T-helper 1 cell treated with Interleukin-12 subunit alpha and Interleukin-12 subunit beta and Interleukin-4 antibody, amounts not matched to agents 30 ng/mL and 1 ng/mL, for 36 hours (primary cell): ENCODE measurements at regions not wholly inside any gene's neighbourhood (a gene's known extent, or its start where the extent isn't known, plus 50 kb on each side); places are given as distances from the start of the nearest gene placed in this dataset.
"Not testable (repeated sequence)": the region's sequence is repeated elsewhere in the genome, so short reads cannot be mapped to it uniquely, and the experiment has no call there.

ENCODE experiments used
- intact Hi-C: fragments of 100-400 bp; cut with micrococcal nuclease; formaldehyde crosslinking; loops from one replicate; pipeline ENCODE4 v1.15.1; 2024

DNA sequence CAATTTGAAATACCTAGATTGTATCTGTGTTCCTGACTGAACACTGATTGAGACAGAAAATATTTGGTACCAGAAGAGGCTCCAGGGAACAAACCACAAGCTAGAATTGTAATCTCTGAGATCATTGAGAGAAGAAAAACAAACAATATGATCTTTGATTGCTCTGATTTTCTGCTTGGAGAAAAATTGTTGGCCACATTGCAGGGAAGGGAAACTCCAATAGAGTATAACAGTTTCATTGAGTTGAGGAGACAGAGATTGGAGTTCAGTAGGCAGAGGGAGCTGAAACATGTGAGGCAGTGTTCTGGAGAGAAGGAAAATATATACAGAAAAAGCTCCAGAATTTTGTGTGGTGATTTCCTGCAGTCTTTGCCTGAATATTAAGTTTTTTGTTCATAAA lies 158.2 kb downstream of the C4orf33 start:
- intact Hi-C loops: no loop called here

DNA sequence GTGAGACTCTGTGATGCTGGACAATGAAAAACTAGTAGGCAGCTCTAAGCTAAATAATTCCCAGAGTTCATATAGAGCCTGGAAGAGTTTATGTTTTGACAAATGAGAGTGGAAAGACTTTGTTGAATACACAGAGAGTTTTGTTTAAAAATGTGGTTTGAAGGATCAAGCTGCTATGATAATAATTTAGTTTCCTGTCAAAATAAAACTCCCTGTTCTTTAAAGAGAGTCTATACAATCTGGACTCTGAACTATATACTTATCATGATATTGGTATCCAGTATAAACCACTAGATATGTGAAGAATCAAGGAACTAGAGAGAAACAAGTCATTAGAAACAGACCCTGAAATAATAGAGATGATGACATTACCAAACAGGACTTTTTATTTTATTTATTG lies 158.6 kb downstream of the C4orf33 start:
- intact Hi-C loops: no loop called here

DNA sequence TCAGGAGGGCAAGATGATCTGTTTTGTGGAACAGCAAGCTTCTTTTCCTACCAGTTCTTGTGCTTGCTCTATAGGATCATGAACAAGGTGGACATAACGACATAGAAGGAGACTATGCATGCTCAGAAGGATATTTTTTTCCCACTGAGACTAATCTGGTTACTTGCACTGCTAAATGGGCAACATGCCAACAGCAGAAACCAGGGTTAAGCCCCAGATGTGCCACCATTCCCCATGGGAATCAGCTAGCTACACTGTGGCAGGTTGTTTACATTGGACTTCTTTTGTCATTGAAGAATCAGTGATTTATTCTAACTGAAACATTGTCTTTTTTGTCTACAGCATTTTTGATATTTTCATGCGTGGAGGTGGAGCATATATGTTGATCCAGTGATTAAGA lies 165.6 kb downstream of the C4orf33 start:
- intact Hi-C loops: no loop called here

DNA sequence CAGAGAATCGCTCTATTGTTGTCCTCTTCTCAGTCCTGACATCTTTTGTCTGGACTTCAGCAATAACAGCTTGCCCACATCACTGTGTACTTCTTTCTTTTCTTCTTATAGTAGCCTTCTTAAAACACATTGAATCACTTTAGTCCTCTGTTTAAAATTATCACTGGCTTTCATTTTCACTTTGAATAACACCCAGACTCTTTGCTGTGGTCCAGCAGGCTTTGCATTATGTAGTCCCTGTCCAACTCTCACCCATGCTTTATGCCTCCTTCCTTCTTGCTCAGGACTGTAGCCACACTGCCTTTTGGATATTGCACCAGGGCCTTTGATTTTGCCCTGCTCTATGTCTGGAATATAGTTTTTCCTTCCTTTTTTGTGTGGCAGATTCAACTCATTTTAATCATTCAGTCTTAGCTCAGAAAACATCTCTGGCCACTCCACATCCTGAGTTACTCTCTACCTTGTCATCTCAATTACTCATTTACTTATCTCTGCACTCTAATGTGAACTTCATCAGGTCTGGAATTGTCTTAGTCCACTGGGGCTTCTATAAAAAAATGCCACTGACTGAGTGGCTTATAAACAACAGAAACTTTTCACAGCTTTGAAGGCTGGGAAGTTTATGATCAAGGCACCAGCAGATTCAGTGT lies 168.2 kb downstream of the C4orf33 start:
- intact Hi-C loops: no loop called here

DNA sequence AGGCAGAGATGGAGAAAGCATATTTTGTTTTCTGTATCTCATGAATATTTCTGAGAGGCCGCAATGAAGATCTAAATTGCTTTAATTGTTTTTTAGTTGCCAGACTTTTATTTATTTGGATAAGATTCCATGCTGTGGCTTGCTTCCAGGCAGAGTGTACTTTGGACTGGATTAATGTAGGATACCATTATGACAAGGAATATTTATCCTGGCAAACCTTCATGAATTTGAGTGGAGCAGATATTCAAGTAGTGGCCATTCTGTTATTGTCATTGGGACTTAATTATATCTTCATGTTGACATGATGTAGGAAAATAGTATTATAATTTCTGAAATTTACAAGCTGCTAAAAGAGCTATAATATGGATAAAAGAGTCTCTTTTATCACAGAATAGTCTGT lies 182.9 kb downstream of the C4orf33 start:
- intact Hi-C loops: no loop called here

DNA sequence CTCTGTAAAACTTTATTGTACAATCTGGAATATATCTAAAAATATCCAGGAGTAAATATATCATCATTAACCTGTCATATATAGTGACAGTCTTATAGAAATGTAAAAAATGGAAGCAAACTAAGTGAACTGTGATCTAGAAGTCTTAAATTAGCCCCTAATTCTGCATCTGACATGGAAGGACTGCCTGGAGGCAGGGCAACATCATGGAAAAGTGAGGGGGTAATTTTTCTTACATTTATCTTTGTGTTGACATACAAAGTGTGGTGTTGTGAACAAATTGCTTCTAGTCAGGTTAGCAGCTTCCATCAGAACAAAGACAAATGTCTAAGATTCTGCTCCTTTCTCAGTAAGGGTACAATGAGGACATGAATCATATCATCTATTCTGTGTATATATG lies 186.3 kb downstream of the C4orf33 start:
- intact Hi-C loops: no loop called here

DNA sequence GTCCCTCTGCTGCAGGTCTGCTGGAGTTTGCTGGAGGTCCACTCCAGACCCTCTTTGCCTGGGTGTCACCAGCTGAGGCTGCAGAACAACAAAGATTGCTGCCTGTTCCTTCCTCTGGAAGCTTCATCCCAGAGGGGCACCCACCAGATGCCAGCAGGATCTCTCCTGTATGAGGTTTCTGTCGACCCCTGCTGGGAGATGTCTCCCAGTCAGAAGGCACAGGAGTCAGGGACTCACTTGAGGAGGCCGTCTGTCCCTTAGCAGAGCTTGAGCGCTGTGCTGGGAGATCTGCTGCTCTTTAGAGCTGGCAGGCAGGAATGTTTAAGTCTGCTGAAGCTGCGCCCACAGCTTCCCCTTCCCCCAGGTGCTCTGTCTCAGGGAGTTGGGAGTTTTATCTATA lies 196.2 kb downstream of the C4orf33 start:
- intact Hi-C loops: not testable (repeated sequence)

DNA sequence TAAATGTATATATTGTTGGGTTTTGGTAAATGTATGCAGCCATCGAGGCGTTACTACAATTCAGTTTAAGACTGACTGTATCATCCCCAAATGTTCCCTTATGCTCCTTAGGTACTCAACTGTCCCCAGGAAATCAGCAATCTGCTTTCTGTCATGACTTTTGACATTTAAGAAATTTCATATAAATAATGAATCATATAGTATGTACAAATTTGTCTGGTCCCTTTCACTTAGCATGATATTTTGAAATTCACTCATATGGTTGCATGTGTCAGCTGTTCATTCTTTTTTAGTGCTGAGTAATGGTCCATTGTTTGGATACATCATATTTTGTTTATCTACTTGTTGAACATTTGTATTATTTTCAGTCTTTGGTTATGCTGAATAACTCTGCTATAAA lies 218.8 kb downstream of the C4orf33 start:
- intact Hi-C loops: no loop called here

DNA sequence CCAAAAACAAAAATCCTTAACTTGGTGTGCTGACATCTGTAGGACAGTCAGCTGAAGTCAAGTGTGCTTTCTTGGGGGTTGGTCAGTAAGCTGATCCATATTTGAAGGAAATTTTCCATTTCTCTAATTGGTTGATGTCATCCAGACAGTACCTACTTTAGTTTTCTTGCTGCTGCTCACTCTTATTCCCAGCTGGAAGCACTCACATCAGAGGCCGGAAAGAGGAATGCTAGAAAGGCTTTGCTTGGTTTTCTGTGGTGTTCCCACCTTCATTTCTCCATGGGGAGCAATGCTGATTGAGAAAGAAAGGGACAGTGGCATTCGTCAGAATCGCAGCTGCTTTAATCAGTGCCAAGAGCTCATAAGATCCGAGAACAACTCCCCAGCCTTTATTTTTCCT lies 227.0 kb downstream of the C4orf33 start:
- intact Hi-C loops: no loop called here

DNA sequence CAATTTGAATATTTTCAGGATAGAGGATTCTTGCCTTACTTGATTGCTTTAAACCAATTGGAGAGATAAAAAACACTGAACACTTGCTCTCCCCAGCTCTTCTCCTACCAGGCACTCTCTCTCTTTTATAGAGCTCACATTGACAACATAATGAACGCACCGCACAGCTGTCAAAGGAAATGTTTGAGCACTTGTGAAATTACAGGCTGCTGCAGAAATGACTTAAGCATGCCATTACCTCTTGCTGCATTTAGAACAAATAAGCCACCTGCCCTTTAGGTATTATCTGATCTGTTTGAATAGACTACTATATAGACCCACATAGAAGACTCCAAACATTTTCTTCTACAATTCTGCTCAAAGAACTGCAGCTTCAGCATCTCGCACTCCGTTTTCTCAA lies 227.7 kb downstream of the C4orf33 start:
- intact Hi-C loops: no loop called here

DNA sequence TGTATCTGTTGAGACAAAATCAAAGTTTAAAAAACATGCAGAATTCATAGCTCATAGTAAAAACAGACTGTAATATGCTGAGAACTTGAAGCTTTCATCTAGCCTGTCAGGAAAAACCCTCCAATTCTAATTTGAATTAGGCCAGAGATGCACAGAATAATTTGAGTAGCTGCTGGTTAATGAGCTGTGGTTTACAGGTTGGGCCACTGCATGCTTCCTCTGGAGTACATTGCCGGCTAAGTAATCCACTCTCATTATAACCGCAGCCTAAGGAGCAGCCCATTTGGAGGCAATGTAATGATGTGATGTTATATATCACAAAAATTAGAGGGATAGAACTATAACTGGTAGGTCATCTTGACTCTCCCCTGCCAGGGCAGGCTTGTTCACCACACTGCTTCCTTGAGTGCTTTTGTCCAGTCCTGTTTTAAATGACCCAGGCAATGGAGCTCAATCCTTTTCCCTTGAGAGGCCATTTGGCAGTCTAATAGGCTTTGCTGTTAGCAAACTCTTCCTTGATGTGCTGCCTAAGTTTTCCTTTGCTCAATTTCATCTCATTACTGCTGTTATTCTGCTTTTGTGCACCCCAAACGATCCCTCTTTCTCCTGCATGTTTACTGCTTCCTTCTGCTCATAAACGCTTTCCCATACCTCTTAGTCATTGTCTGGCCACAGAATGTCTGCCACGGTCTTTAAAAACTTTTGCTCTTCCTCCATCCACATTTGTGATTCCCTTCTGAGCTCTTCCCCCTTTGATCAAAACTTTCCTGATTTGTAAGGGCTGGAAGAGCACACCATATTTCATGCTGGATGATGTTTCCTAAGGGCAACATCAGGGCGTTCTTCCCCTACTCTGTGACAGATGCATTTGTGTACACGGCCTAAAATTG lies 230.9 kb downstream of the C4orf33 start:
- intact Hi-C loops: no loop called here

DNA sequence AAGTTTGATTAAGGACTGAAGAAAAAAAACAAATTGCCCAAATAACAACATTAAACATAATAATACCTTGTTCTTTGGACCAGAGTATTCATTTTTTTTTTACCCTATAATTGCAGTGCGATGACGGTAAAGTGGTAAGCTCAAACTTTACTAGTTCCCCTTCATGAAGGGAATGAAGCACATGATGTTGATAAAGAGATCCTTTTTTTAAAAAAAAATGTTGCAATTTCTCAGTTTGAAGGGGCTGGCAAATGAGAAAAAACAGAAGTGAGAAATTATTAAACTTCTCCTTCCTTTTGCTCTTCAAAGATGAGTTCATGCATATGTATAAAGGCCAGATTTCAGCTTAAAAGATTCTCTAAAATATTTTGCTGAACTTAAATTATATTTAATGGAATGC lies 231.7 kb downstream of the C4orf33 start:
- intact Hi-C loops: no loop called here

DNA sequence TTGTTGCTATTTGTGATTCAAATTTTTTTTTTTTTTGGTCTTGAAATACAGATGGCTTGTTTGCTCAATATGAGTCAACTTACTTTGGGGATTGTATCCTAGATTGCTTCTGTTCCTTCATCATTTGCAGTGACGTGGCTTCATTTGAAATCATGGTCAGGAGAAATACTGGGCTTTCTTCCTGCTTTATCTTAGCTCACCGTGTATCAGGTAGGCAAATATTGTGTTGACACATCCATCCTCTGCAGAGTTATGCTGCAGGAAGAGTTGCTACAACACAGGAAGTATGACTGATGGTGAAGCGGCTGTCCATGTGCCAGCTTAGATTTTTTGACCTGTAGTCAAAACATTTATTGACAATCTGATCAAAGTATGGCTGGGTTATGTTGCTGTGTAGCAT lies 232.2 kb downstream of the C4orf33 start:
- intact Hi-C loops: no loop called here

DNA sequence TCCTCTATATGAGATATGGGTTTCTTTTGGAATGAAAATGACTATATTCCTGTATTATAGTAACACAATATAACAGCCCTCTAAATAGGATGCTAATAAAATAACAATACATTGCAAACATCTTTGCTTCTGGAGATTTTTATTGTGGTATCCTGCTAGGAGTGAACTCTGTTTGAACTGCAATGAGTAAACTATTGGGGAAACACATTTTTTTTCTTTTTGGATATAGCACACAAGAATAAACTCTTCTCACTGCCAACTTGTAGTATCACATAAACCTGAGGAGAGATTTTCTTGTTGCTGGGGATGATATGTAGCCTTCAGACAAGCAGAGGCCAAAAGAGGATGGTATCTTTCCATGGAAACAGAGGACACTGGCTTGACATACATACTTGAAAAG lies 238.2 kb downstream of the C4orf33 start:
- intact Hi-C loops: no loop called here

DNA sequence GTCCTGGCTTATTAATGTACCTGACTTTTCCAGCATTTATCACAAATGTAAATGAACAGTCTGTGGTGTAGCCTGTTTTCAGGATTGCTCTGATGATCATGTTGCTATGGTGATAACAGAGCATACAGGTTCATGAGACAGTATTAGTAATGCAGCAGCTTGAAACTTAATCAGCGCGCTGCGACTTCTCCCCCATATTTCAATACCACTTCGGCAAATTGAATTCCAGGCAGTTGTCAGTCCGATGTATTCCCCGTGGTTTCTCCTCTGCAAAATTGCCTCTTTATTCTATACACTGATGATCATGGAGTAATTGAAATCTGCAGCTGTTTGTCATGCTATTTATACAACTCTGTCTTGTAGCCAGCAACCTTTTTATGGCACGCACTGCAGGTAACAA lies 239.3 kb downstream of the C4orf33 start:
- intact Hi-C loops: no loop called here

DNA sequence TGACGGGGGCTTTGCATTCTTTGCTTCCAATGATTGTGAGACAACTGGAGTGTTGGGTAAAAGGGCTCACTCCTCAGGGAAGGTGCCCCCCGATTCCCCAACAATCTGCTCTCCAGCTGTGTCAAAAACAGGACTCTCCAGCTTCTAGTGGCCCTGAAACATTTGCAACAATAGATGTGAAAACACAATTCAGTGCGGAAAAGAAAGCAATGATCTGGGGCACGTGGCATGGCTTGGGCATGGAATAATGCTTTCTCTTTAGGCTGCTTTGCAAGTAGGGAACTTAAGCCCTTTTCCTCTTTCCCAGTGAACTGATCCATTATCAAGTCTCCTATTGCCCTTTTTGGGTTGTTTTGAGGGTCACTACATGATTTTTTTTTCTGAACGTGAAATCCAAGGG lies 239.9 kb downstream of the C4orf33 start:
- intact Hi-C loops: no loop called here

DNA sequence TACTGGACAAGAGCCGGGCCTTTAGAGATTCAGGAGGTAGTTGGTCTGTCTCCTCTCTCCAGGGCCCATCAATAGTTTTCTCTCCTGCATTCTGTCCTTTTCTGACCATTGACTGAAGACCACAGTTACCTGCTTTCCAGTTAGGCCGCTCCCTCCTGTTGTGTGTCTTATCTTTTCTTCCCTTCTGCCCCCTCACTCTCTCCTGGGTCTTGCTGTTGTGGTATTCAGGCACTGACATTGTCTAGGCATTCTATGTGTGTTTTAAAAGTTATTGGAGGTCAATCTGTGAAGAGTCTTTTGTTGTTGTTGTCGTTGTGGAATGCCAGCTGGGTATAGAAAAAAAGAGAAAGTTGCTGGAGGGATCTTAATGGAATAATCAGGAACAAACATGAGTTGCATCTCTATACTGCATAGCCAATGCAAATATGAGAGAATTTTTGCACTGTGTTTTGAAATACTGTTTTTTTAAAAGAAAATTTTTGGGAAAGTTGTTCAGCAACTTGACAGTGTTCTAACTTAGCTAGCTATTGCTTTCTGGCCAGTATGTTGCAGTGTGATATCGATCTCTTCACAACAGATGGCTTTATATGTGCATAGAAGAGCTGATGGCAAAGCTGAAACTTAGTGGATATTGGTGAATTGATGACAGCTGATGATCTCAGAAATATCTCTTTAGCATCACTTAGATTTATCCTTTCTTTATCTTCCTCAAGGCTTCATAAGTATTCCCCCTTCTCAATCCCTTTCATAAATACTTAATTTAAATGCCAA lies 240.7 kb downstream of the C4orf33 start:
- intact Hi-C loops: no loop called here

DNA sequence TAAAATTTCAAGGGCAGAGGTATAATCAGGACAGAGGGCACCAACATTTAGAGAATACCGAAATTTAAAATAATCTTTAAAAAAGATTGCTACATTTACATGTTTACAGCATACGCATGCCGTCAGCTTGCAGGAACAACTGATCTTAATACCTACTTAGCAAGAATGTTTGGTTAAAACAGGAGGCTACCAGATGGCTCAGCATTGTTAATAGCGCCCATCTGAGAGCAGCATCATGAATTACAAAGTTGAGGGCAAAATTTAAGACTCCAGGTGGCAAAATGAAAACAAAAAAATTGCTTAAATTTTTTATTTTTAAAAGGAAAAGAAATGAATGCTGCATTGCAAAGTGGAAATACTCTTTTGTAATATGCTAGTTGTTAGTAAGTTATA lies 241.3 kb downstream of the C4orf33 start:
- intact Hi-C loops: no loop called here

DNA sequence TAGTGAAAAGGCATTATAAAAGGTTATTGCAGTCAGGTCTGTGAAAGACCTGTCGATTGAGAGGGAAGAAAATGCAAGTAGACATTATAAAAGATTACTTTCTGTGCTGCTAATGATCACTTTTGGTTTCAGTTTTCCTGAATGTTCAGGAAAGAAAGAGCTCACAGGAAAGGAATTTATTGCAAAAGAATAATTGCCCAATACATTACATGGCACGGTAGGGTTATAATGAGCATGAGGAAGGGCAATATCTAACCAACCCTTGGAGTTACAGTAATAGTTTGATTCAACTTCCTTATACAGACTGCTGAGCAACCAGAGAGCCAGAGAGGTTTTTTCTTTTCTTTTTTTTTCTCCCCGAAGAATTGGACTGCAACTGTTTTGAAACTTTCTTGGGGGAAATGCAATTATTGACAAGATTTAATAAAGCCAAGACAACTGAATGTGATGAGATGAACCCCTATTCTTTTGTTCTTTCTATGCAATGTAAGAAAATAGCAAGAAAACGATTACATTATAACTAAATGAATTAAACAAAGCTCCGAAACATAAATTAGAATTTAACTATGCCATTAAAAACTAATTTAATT lies 247.0 kb downstream of the C4orf33 start:
- intact Hi-C loops: loop anchor here (5.0 kb wide), 2 partner anchors 299 to 1151 kb away; no protein-coding TSS in a partner anchor

DNA sequence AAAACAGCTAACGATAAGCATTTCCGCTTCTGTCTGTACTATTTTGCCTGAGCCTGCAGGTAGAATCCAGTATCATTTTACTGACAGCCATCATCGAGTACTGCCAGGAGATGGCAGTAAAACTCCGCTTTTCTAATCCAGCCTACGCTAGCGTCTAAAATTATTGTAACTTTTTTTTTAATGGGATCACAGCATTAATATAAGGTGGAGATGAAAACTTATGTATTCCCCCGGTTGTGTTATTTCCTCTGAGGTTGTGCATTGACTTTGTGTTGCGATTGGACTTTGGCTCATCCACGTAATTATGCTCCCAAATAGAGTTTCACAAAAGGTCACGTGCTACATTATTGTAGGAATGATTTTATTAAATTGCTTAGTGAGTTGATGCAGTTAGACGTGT lies 248.1 kb downstream of the C4orf33 start:
- intact Hi-C loops: loop anchor here (5.0 kb wide), 2 partner anchors 298 to 1152 kb away; no protein-coding TSS in a partner anchor

DNA sequence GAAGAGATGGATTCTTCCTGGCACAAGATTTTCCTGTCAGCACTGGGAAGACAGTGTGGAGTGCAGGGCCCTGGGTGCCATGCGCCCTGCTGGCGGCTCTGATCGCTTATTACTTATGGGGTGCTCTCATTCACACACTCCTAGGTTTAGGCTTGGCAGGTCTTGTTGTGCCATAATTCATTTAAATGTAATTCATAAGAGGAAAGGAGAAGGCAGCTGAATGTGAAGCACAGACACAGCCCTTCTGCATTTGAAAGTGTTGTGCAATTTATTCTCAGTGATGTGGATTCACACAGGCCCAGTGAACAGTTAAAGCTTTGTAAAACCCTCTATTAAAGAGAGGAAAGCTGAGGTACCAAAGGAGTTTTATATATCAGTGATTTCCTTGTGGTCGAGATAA lies 249.7 kb downstream of the C4orf33 start:
- intact Hi-C loops: loop anchor here (5.0 kb wide), 1 partner anchor 428 kb away; no protein-coding TSS in a partner anchor

DNA sequence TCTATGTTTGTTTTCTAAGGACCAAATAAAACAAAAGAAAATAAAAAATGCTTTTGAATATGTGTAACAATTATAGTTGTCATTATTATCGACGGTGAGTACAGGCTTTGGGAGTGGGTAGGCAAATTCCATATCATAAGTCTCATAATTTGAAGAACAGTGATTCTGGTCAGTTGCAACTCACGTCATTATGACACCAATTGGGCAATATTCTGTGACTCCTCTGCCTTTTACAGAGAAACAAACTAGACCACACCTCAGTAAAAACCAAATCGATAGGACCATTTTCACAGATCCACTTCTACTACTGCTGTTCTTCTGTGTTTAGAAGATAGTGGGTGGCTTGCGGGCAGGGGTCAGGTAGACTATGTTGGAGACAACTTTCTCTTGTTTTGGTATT lies 250.1 kb downstream of the C4orf33 start:
- intact Hi-C loops: loop anchor here (5.0 kb wide), 1 partner anchor 429 kb away; no protein-coding TSS in a partner anchor
